CD4-positive, alpha-beta T cell treated with Interleukin-21 for 1 hour (primary cell): ENCODE measurements at regions not wholly inside any gene's neighbourhood (a gene's known extent, or its start where the extent isn't known, plus 50 kb on each side); places are given as distances from the start of the nearest gene placed in this dataset.

Source experiments
- DNase-seq: peaks from one replicate; pipeline ENCODE4 v3.0.0-alpha.2; 2020

DNA sequence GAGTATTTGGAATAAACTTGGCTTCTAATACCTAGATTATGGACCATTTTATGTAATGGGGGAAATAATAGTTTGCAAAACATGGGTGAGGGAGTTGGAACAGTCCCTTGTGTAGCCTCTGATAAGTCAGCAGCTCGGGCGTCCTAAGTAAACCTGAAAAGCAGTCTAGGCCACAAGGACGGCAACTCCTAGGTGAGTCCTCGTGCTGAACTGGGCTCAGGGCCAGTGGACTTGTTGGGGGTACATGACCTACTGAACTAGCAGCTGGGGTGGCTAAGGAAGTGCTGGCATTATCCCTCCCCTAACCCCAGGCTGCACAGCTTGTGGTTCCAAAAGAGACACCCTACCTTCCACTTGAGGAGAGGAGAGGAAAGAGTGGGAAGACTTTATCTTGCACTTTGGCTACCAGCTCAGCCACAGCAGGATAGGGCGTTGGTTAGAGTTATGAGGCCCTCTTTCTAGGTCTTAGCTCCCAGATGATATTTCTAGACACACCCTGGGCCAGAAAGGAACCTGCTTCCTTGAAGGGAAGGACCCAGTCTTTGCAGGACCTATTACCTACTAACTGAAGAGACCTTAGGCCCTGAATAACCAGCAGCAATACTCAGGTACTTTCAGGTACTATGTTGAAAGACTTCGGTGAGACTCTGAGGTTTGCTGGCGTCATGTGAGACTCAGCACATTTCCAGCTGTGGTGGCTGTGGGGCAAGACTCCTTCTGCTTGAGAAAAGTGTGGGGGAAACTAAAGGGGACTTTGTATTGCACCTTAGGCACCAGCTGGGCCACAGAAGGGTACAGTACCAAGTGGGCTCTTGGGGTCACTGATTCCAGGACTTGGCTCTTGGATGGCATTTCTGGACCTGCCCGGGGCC is 71.0 kb downstream of the AQP4 start:
- DNase-seq: no peak

DNA sequence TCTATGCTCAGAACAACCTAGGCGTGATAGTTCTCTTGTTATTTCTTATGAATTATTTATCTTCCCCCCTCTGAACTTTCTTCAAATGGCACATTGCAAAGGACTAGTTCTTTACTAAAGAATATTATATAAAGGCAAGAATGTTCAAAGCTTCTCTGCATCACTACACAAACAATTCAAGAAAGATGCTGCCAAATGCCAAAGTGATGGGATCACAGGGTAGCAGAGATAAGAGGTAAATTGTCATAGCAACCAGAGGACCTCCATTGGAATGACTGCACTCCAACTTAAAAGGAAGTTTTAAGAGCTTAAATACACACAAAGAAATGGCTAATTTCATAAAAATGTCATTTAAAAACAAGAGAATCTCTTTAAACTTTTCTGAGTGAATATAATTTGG is 72.8 kb downstream of the AQP4 start:
- no peak for DNase-seq

DNA sequence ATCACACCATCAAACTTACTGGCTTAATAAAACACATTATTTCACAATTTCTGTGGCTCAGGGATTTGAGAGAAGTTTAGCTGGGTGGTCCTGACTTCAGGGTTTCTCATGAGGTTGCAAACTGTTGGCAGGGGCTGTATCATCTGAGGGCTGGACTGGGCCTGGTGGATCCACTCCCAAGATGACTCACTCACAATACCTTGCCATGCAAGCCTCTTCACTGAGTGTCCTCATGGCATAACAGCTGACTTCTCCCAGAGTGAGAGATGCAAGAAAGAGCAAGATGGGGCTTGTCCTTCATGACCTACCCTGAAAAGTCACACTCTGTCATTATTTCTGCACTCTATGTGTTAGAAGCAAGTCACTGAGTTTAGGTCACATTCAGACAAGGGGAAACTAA is 73.8 kb downstream of the AQP4 start:
- DNase-seq: no peak

DNA sequence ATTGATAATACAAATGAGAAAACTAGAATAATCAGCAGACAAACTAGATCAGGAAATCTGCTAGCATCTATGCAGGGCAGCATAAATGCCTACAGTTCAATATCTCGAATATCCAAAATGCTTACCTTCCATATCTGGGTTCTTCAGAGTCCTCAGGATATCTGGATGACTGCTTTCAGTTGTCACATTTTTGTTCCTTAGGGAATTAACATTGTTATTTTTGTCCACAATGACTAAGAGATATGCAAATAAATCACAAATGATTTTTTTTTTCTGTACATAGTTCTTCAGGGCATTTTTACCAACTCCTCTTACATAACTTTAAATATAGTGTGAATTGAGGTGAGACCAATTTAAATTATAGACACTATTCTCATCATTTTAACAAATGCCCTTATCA is 80.9 kb downstream of the AQP4 start:
- DNase-seq: no peak

DNA sequence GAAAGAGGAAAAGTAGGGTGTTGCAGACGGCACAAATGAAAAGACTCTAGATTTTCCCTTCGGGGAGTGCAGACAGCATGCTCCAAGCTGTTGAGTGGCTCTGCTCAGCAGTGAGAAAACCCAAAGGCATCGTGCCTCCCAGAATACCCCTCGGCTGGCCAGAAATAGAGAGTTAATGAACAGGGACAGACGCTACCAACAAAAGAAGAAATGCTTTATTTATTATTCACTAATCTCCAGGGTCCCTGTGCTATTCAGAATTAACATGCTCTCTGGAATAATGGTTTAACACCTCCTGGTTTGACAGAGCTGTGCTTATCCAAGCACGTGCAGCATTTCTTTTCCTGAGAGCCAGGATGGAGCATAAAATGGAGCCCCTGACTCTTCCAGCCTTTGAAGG is 82.3 kb downstream of the AQP4 start:
- DNase-seq: no peak

DNA sequence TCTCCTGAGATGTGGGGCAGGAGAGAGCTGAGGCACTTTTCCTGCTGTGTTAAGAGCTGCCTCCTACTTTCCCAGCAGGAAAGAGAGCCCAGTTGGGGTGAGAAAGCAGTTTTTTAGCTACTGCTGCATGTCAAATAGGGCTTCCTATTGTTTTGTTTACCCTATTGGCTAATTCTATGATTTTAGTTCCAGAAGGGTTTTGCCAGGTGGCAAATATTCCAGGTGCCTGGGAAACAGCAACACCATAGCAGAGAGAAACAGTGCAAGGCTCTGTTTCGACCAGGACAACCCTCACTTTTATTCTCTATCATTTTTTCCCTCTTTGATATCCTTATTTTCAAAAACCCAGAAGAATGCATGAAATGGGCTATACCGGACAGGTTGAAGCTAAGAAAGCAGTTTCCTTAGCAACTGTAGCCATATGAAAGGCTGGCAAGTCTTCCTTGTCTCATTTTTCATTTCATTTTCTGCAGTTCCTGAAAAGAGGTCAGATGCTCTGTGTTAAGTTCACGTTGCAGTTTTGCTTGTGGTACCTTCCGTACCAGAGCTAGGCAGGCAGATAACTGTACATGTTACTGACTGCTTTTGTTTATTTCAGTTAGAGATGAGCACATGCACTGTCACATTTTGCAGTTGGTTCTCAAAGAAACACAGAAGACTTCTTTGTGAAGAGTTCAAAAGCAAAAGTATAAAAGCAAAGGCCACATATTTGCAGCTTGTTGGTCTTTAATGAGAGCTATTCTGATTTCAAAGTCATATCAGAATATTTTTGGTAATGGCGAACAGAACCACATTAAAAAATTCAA is 84.8 kb downstream of the AQP4 start:
- no peak for DNase-seq

DNA sequence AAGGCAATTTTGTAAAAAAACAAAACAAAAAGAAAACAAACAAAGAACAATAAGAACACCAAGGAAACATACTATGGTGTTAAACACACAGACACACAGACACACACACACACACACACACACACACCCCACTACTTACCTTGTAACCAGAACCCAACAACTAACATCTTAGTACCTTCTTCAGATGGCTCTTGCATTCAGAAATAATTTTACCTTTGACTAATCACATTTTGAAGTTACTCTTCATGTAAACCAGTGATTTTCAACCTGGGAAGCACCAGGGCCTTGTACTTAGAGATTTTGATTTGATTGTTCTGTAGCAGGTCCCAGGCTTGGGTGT is 87.5 kb downstream of the AQP4 start:
- DNase-seq: no peak

DNA sequence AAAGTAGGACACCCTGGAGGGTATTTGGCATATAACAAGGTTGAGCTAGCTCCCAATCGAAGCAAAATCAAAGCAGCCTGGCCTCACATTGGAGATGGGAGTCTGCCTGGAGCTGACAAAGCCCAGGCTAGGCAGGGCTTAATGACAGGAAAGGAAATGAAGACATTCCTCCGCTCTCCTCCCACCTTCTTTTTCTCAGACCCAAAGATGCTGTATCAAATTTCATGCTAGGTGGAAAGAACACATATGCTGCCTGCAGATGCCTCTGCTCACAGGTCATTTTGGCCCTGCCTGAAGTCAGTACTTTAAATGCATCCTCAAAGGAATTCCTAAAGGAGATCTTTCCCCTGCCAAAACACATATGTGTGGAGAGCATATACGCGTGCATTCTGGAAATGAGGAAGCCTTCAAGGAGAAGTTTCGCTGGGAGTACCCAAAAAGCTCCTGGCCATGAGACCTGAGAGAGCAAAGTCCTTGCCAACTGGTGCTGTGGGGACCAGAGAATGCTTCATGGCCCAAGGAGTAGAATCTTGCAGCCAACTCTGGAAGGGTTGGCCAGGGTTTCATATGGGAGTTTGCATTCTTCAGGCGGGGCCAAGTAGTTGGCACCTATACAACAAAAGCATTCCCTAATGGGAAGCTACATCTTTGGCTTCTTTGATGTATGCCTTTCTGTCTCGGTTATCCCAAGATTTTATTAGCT is 88.0 kb downstream of the AQP4 start:
- no peak for DNase-seq

DNA sequence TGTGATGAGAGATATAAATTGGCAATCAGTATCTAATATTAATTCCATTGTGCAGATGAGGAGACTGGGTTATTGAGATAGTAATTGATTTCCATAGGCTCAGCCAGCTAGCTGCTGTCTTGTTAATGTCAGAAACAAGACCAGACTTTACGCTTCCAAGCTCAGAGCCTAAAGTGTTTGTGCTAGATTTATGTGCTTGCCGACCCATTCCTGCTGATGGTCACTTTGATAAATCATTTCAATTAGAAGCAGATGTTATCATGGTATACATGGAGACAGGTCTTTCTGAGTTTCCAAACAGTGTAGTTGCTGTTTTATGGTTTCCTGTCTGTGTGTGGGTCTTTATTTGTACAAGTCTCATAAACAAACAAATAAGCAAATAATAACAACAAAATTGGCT is 92.8 kb downstream of the AQP4 start:
- no peak for DNase-seq

DNA sequence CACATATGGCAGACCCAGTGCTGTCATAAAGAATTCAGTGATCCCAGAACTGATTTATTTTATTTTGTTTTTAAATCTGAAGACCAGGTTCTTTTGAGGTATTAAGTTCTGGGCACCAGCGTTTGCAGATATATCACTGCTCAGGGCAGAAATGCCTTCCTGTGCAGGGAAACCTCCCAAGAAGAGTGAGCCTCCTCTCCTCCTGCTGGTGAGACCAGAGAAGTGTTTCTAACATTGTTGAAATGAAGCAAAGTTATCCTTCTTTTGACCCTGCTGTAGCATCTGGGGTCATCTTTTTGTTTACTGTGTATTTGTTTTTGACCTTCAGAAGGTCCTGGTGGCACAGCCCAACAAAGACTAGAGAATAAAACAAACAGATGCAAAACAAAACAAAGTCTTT is 94.0 kb downstream of the AQP4 start:
- DNase-seq: no peak

DNA sequence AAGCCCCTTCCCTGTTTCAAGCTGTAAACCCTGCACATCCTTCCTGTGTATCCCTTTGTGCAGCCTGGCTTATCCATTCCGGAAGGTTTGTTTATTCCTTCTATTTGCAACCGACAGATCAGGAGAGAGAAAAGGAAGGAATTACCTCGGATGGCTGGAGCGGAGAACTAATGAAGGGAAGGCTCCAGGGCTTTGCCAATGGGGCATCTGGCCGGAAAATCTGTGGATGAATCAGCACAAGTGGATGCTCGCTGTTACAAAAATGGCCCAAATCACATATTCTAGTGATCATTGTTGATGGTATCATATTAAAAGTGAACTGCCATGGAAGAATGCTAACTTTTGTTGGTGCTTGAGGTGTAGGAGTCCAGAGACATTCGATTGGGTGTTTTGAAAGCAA is 97.1 kb downstream of the AQP4 start:
- no peak for DNase-seq

DNA sequence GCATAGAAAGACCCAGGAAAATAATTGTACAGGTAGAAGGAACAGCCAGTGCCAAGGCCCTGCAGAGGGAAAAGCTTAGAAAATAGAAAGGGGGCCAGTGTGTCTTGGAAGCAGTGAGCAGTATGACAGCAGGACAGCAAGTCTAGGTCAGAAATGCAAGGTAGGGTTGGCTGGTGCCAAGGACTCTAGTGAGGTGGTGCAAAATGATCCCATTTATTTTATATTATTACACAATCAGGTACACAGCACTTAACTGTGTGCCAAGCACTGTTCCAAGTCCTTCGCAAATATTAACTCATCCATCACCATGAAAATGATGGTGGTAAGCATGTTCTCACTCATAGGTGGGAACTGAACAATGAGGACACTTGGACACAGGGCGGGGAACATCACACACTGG is 100.0 kb downstream of the AQP4 start:
- DNase-seq: no peak

DNA sequence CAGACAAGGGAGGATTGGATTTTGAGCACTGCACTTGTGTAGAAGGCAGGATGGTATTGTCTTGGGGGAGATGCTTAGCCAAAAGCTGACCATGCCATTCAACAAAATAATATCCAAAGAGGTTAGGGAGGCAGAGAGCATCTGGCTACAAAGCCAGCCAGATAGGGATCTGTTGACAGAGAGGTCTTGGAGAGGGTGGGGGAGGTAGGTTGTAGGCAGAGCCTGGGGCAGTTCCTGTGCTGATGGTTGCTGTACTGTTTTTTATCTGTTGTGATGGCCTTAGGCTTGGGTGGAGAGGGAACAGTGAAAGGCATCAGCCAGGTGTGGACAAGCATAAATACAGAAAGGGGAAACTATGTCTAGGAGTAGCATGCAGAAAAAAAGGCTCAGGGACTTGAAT is 100.9 kb downstream of the AQP4 start:
- DNase-seq: no peak

DNA sequence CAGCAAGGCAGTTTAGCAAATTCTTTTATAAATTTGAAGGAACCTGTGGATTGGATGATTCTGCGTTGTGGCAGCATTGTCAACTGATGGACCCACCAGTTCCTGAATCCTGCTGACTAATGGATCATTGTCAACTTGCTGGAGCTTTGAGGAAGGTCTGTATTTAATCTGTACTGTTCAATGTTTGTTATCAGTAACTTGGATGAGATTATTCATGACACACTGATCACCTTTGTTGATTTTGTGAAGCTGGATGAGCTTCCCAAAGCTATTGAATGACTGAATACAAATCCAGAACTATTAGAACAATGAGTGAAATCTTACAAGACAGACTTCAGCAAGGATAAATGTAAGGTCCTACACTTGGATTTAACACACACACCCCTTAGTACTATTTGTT is 101.3 kb downstream of the AQP4 start:
- DNase-seq: no peak

DNA sequence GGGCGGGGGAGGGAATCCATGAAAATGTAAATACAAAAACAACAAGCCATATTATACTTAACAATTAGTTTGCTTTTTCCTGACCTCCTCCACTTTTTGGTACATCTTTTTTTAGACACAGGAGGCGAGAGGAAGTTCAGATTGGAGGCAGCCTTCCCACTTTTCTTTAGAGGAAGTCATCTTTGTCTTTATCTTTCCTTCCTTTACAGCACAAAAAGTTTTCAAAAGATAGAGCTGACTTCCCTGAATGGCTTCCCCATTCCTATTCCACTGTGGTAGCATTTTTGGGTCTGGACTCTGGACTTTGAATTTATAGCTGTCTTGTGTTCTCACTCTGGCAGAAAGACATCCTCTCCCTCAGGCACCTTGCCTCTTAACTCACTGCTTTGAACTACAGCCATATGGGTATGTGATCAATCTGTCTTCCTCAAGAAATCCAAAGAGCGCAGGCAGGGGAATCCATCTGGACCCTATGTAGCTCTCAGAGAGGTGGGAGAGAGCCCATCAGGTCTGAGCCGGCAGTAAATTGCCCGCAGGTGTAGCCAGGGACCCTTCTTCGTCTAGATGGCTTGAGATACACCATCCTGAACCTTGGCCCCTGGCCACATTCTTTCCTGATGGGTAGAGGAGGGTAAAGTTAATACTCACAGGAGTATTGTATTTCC is 101.9 kb downstream of the AQP4 start:
- DNase-seq: no peak

DNA sequence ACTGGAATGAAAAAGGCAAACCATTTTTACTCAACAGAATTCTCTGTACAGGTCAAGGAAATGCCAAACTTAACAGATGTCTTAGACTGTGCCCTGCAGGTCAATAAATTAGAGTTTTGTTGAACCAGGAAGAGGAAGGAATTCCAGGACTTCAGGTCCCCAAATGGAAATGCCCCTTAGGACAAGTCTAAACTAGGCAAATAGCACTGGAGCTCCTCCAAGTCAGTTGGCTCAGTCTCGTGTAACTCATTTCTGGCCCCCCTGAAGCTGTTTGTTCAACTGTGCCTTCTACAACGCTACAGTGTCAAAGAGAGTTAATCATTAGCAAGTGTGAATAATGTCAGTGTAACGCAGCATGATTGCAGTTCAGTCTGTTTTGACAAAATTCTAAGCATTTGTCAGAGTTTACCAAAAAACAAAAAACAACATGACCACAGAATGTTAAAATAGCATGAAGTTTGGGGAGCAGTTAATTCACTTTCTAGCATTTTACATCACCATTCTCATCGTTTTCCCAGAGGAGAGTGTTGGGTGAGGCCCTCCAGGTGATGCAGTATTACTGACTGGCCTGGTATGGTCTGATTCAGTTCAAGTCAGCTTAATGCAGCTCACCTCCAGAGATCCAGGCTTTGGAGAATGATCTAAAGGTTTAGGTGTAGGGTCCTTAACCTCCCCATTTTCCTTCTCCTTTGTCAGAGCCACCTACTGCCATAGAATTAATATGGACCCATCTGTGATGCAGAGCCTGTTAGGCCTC is 108.1 kb downstream of the AQP4 start:
- DNase-seq: no peak

DNA sequence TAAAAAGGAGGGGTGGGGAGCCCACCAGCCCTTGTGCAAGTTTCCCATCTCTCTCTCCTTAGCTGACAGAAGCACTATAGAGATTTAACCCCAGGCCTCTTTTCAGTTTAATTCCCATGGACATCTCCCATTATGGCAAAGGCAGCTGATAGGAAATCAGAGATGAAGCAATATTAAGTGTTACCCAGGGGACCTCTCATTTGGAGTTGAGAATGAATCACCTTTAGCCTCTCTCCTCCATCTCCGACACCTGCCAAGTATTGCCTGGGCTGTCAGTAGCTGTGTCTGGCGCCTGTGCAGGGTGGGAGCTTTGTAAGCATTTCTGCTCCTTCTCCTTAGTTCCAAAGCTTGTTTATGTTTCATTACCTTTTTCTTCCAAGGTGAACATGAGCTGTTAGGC is 109.0 kb downstream of the AQP4 start:
- DNase-seq: no peak

DNA sequence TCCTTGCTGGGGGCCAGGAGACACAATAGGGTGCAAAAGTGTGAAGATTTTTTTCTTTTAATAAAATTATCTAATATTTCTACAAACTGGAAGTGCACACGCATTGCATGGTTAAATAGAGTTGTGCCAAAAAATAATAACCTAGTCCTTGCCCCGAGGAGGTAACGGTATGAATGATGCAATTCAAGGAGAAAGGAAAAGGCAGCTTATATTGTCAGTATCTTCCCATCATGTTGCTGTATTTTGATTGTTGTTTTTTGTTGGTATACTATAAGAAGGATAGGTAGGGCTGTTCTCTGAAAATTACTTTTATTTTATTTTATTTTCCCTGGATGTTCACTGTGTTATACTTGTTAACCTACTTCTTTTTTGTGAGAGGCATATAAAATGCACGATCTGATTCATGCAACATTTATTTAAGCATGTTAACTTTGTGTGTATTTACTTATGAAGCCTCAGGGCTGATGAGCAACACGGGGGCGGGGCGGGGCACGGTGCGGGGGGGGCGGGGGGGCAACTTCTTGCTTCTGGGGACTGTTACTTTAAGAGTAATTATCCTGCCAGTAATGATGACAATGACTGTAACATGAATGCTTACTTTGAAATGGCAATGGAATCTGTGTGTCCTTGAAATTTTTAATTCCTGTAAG is 118.6 kb downstream of the AQP4 start:
- no peak for DNase-seq

DNA sequence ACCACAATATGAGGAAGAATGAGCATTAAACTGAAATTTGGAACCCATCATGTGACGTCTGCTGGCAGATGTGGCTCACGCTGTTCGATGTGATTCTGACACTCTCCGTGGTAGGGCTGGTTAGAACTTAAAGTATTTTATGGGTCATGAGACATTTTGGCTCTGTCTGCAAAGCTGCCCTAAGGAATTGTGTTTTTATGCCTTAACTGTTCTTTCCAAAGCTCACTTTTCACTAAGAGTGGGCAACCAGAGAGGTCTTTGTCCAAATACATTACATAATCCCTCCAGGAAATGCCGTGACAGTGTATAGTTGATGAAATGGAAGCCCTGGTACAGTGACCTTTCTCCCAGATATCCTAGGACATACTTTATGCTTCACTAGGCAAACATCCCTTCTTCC is 119.1 kb downstream of the AQP4 start:
- no peak for DNase-seq

DNA sequence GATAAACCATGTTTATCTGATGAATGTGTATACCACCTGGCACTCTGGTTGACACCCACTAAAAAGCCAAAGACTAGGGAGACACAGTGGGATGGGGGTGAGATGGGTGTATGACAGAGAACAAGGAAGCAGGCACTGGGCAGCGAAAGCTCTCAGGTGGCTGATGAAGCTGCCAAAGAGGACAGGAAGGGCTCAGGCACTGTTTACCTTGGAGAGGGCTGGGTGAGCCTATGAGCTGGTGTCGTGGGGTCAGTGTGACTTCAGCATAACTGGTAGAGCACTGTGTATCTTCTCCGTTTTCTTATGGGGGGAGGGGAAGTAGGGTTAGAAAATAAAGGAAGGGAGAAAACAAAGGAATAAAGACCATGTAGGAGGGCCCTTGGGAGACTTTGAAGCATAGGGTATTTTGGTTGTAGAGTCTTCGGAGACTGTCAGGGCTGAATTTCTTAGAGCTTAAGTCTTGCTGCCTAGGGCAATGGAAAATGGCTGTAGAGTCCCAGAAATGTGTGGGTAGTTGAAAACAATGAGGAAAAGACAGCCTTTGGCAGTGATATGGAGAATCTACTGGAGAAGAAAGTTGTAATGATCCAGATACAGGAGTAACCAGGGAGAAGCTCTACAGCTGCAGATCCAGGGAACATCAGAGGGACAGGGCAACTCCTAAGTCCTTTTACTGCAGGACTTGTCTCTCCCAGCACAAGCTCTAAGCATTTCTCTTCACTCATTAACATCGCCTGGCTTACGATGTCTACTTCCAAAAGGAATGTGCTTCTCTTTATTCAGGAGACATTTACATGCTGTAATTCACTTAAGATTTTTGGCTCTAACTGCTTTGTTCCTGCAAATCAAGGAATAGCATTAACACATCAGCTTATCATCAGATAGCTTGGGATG is 120.0 kb downstream of the AQP4 start:
- DNase-seq: no peak

DNA sequence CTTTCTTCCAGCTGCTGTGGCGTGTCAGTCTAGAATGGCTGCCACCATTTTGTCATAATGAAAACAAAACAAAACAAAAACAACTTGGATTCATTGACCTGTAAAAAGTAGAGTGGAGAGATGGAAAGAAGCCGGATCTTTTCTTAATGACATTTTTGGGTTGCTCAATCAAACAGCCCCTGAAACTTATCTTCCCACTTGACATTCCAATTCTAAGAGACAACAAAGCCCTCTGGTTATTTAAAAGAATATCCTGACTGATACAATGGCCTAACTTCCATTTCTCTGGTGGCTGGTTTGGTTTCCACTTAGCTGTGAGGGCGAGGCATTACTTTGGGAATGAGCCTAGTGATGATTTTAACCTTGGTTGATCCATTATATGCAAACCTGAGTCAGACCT is 123.7 kb downstream of the AQP4 start:
- DNase-seq: no peak
